ENCODE measurements at regions not wholly inside any gene's neighbourhood (a gene's known extent, or its start where the extent isn't known, plus 50 kb on each side); places are given as distances from the start of the nearest gene placed in this dataset.

DNA sequence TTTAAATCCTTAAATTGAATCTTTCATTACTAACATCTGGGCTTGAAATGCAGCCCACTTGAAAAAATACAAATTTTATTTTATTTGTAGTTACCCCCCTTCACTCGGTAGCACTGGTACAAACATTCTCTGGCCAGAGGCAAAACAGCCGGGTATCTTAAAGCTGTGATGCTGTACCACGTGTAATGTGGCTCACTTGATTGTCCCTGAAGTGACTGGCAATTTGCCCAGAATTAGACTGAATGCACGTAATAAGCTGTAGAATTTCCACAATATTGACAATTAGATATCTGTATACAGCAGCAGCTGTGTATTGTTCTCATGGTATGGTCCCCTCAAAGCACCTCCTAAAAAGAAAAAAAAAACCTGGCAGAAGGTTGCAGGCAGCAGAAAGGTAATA lies 192.8 kb upstream of the TBC1D5 start:
- H3K36me3 ChIP-seq (replicated peaks in 1 of 2; ENCODE audit: insufficient read depth in 1 of 2, low read depth in 2 of 2), result no peaks in the 10 kb centered on the region
- no peak overlapping the region for H3K27ac ChIP-seq
- TF ChIP-seq, protein P1, sequence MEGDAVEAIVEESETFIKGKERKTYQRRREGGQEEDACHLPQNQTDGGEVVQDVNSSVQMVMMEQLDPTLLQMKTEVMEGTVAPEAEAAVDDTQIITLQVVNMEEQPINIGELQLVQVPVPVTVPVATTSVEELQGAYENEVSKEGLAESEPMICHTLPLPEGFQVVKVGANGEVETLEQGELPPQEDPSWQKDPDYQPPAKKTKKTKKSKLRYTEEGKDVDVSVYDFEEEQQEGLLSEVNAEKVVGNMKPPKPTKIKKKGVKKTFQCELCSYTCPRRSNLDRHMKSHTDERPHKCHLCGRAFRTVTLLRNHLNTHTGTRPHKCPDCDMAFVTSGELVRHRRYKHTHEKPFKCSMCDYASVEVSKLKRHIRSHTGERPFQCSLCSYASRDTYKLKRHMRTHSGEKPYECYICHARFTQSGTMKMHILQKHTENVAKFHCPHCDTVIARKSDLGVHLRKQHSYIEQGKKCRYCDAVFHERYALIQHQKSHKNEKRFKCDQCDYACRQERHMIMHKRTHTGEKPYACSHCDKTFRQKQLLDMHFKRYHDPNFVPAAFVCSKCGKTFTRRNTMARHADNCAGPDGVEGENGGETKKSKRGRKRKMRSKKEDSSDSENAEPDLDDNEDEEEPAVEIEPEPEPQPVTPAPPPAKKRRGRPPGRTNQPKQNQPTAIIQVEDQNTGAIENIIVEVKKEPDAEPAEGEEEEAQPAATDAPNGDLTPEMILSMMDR (IDR thresholded peaks at IDR 0.05), result no peak
- TF ChIP-seq POLR2A (IDR thresholded peaks at IDR 0.05), result no peak
- DNase-seq (peak; percentile 10 to 23 (median 14)), ATAC-seq (no peak)
- intact Hi-C loops (cut with DNase I), result no loop called here
- H3K4me3 ChIP-seq, result no peak overlapping the region
- H3K9me3 ChIP-seq, result no peaks in the 10 kb centered on the region
- H3K4me1 ChIP-seq, result no peaks in the 10 kb centered on the region
- no peaks in the 10 kb centered on the region for H3K27me3 ChIP-seq
- WGBS, 2 donors, result 21 to 27% methylated on average over 4 of the region's 4 CpGs

DNA sequence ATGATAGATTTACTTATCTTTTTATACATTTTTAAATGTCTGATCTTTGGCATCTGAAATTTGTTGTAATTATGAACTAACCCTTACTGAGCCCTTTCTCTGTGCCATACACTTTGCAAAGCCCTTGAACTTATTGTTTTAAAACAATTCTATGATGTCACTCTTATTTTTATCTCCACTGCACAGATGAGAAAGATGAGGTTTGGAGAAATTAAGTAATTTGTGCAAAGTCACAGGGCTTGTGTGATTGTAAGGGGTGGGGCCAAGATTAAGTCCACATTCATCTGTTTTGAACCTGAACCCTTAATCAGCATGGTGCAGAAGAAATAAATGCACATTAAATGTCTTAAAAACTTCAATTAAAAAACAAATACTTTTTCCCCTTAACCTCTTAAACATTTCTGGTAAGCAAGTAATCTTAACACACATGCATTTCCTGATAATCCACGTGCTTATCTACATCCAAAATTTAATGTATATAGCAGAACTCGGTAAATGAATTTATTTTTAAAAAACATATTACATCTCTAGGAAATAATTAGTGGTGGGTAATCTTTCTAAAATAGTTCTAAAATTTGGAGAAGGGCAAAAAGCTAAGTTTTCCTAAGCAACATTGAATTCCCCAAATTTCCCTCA lies 189.8 kb upstream of the TBC1D5 start:
- Histone ChIP-seq H3K27ac (no peak overlapping the region), H3K27me3 (no peaks in the 10 kb centered on the region), H3K4me3 (no peak overlapping the region), H3K4me1 (no peaks in the 10 kb centered on the region), H3K36me3 (replicated peaks in 1 of 2; ENCODE audit: insufficient read depth in 1 of 2, low read depth in 2 of 2) (no peaks in the 10 kb centered on the region), H3K9me3 (no peaks in the 10 kb centered on the region)
- 67 to 81% methylated on average over 2 of the region's 2 CpGs for WGBS, 2 donors
- no peak for DNase-seq
- no peak for TF ChIP-seq POLR2A (IDR thresholded peaks at IDR 0.05)
- TF ChIP-seq, protein P1 (IDR thresholded peaks at IDR 0.05), result no peak
- intact Hi-C loops (cut with DNase I), result no loop called here
- no peak for ATAC-seq

DNA sequence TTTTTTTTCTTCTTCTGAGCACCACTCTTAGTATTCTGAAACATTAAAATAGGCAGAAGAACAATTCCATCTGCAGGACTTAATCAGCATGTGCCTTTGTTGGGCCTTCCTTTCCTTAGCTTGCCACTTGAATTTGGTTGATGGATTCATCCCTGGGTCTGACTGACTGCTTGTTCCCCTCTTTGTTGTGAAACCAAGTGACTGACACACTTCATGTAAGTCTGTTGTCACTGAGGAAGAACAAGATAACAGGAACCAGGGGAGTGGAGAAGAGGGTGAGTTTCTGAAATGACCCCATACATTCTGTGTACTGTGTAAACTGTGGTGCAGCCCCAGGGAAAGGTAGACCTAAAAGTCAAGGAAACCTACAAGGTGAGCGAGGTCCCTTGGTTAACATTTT lies 188.7 kb upstream of the TBC1D5 start:
- TF ChIP-seq, protein P1 (IDR thresholded peaks at IDR 0.05), result no peak
- no peak for TF ChIP-seq POLR2A (IDR thresholded peaks at IDR 0.05)
- WGBS, 2 donors, result 91 to 100% methylated on average over 1 of the region's 1 CpG

DNA sequence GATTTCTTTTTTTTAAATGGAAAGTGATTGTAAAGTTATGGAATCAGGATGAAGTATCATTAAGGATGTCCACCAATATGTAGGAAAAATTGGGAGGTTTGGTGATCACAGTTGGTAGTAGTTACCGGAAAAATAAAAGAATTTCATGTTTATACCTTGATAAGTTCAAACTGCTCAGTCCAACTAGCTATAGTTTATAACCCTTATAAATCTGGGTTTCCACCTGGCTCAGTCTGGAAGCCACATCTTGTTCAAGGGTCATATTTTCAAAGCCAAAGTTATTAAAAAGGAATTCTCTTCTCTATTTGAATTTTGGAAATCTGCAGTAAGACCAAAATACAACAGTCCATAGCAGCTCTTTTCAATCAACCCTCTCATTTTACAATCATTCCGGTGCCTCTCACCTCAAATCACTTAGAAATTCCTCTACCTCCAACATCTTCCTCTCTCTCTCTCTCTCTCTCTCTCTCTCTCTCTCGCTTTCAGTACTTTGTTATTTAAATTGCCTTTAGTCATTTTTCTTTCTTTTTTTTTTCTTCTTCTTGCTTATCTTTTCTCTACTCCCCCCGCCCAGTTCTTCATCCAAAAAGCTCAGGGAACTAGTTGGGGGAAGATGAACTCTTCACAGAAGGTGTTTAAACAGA lies 186.2 kb upstream of the TBC1D5 start:
- WGBS, 2 donors, result 78 to 85% methylated on average over 4 of the region's 4 CpGs
- Histone ChIP-seq H3K9me3 (no peaks in the 10 kb centered on the region), H3K27ac (no peak overlapping the region), H3K36me3 (replicated peaks in 1 of 2; ENCODE audit: insufficient read depth in 1 of 2, low read depth in 2 of 2) (no peaks in the 10 kb centered on the region), H3K27me3 (no peaks in the 10 kb centered on the region), H3K4me1 (no peaks in the 10 kb centered on the region), H3K4me3 (no peak overlapping the region)
- no peak for ATAC-seq
- intact Hi-C loops (cut with DNase I), result no loop called here
- no peak for DNase-seq
- TF ChIP-seq, protein P1 (IDR thresholded peaks at IDR 0.05), result no peak
- no peak for TF ChIP-seq POLR2A (IDR thresholded peaks at IDR 0.05)

More for the DNA sequence above, 188.7 kb upstream of the TBC1D5 start:
- H3K9me3 ChIP-seq, result no peaks in the 10 kb centered on the region
- H3K4me3 ChIP-seq, result no peak overlapping the region
- intact Hi-C loops (cut with DNase I), result no loop called here
- H3K27me3 ChIP-seq, result no peaks in the 10 kb centered on the region
- H3K4me1 ChIP-seq, result no peaks in the 10 kb centered on the region
- H3K27ac ChIP-seq, result no peak overlapping the region
- no peaks in the 10 kb centered on the region for H3K36me3 ChIP-seq (replicated peaks in 1 of 2; ENCODE audit: insufficient read depth in 1 of 2, low read depth in 2 of 2)
- no peak for ATAC-seq
- DNase-seq, result no peak

DNA sequence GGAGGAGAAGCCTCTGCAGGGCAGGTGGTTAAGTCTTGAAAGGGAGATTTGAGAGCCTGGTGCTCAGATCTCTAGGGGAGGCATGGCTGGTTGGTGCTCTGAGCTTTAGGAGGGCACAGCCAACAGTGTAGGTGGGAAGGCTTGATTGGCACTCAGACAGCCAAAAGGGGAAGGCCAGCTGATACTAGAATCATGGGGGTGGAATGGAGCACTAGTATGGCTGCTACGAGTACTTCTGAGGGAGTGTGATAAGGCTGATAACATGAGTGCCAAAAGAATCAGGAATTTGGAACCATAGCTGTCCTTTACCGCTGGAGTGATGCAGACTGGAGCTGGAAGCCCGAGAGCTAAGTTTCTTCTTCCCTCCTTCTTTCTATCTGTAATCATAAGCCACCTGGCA lies 184.6 kb upstream of the TBC1D5 start:
- H3K4me1 ChIP-seq, result no peaks in the 10 kb centered on the region
- no peak overlapping the region for H3K27ac ChIP-seq
- no peak for TF ChIP-seq POLR2A (IDR thresholded peaks at IDR 0.05)
- TF ChIP-seq, protein P1 (IDR thresholded peaks at IDR 0.05), result no peak
- intact Hi-C loops (cut with DNase I), result no loop called here
- no peak for DNase-seq
- H3K4me3 ChIP-seq, result no peak overlapping the region
- no peaks in the 10 kb centered on the region for H3K36me3 ChIP-seq (replicated peaks in 1 of 2; ENCODE audit: insufficient read depth in 1 of 2, low read depth in 2 of 2)
- 74 to 77% methylated on average over 3 of the region's 3 CpGs for WGBS, 2 donors
- no peaks in the 10 kb centered on the region for H3K27me3 ChIP-seq
- no peaks in the 10 kb centered on the region for H3K9me3 ChIP-seq
- no peak for ATAC-seq
